Hepatocyte (in vitro differentiated cells): ENCODE measurements at regions not wholly inside any gene's neighbourhood (a gene's known extent, or its start where the extent isn't known, plus 50 kb on each side); places are given as distances from the start of the nearest gene placed in this dataset.

ENCODE experiments used
- EZH2 ChIP-seq: fragments of 200-600 bp; sonication (generic); IDR thresholded peaks from 2 replicates; pipeline ENCODE4 v1.6.1; 2016; ENCODE audit warnings: antibody characterized with exemption, mild to moderate bottlenecking, borderline replicate concordance
- EZH2phosphoT487 ChIP-seq: fragments of 200-600 bp; sonication (generic); IDR thresholded peaks from one replicate; pipeline ENCODE4 v1.6.1; 2018; ENCODE audit warnings: antibody characterized with exemption, mild to moderate bottlenecking, low read depth, moderate library complexity; ENCODE audit not compliant: unreplicated experiment, severe bottlenecking
- TF ChIP-seq, protein P1 (sequence below): fragments of 200-600 bp; sonication (generic); IDR thresholded peaks from 2 replicates; pipeline ENCODE4 v1.5.1; 2016; ENCODE audit warnings: antibody characterized with exemption, mild to moderate bottlenecking; ENCODE audit not compliant: poor library complexity

DNA sequence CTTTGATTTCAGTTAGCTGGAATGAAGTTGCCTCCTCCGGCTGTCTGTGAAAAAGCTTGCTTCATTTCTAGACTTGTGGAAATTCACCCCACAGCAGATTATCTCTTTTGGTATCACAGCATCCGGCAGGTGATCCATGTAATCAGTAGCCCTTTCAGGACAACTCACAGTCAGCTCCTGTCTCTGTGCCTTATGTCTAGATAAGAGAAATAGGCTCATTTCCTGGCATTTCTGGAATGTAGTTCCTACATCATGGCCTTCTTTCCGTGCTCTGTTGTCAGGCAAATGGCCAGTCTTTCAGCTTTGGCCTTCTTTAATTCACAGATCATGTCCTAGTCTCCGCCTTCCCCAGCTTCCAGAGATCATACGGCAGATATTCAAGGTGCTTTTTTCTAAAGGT is 455.4 kb downstream of the NUP35 start:
- TF ChIP-seq, protein P1, sequence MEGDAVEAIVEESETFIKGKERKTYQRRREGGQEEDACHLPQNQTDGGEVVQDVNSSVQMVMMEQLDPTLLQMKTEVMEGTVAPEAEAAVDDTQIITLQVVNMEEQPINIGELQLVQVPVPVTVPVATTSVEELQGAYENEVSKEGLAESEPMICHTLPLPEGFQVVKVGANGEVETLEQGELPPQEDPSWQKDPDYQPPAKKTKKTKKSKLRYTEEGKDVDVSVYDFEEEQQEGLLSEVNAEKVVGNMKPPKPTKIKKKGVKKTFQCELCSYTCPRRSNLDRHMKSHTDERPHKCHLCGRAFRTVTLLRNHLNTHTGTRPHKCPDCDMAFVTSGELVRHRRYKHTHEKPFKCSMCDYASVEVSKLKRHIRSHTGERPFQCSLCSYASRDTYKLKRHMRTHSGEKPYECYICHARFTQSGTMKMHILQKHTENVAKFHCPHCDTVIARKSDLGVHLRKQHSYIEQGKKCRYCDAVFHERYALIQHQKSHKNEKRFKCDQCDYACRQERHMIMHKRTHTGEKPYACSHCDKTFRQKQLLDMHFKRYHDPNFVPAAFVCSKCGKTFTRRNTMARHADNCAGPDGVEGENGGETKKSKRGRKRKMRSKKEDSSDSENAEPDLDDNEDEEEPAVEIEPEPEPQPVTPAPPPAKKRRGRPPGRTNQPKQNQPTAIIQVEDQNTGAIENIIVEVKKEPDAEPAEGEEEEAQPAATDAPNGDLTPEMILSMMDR, result no peak
- TF ChIP-seq EZH2phosphoT487, result no peak
- no peak for TF ChIP-seq EZH2
